ENCODE measurements at regions not wholly inside any gene's neighbourhood (a gene's known extent, or its start where the extent isn't known, plus 50 kb on each side); places are given as distances from the start of the nearest gene placed in this dataset.

DNA sequence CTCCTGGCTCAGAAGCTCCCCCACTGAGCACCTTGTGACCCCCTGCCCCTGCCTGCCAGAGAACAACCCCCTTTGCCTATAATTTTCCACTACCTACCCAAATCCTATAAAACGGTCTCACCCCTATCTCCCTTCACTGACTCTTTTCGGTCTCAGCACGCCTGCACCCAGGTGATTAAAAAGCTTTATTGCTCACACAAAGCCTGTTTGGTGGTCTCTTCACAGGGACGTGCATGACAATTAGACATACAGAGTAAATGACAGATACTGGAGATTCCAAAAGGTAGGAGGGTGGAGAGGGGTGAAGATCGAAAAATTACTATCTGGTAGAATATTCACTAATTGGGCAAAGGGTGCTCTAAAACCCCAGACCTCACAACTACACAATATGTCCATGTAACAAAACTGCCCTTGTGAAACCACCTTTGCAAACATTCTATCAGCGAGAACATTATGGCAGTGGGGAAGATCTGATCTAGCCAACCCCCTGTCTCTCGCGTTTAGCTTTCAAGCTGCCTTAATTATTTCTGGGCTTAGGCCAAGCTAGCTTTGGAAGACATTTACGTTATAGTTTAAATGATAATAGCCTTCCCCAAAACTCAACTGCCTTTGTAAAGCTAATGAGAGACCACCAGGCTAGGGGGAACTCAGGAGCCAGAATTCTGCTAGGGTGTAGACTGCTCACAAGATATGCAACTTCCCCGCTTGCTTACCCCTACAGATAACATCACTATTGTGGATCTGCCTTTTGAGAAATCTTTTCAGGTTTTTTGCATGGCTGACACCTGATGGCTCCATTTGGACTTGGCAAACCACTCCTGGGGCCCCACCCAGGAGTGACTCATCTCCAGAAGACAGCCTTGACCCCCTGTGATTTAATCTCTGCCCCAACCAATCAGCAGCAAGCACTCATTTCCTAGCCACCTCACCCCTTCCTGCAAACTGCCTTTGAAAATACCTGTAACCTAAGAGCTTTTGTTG, 1534.0 kb upstream of the SPRY2 start (continued):
- TF ChIP-seq, protein P1, sequence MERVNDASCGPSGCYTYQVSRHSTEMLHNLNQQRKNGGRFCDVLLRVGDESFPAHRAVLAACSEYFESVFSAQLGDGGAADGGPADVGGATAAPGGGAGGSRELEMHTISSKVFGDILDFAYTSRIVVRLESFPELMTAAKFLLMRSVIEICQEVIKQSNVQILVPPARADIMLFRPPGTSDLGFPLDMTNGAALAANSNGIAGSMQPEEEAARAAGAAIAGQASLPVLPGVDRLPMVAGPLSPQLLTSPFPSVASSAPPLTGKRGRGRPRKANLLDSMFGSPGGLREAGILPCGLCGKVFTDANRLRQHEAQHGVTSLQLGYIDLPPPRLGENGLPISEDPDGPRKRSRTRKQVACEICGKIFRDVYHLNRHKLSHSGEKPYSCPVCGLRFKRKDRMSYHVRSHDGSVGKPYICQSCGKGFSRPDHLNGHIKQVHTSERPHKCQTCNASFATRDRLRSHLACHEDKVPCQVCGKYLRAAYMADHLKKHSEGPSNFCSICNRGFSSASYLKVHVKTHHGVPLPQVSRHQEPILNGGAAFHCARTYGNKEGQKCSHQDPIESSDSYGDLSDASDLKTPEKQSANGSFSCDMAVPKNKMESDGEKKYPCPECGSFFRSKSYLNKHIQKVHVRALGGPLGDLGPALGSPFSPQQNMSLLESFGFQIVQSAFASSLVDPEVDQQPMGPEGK (tag by site-specific recombination; IDR thresholded peaks at IDR 0.05): no peak

DNA sequence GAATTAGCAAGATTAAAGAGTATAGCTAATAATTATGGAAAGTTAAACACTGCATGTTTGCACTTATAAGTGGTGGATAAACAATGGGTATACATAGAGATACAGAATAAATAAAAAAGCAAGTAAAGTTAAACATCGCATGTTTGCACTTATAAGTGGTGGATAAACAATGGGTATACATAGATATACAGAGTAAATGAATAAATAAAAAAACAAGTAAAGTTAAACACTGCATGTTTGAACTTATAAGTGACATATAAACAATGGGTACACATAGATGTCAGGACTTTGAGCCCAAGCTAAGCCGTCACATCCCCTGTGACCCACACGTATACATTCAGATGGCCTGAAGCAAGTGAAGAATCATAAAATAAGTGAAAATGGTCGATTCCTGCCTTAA, 1533.3 kb upstream of the SPRY2 start:
- no peaks in the 10 kb centered on the region for H3K9me3 ChIP-seq (ENCODE audit: control insufficient read depth, insufficient read depth, low read depth, low read length)
- H3K4me3 ChIP-seq (ENCODE audit: low read depth, low read length): no peak overlapping the region
- no peaks in the 10 kb centered on the region for H3K4me1 ChIP-seq (ENCODE audit: control insufficient read depth, insufficient read depth, low read length)
- ChIA-PET POLR2A (no interaction called here), CTCF (interaction anchor here (0.5 to 2.0 kb wide), 3 partner anchors 234 to 386 kb away, joined by 3 to 9 read pairs (median 5); no protein-coding TSS in a partner anchor)
- H3K36me3 ChIP-seq (ENCODE audit: control insufficient read depth in 2 of 2, insufficient read depth in 1 of 2, low read length in 2 of 2): no peaks in the 10 kb centered on the region
- TF ChIP-seq BCL11B (tag by site-specific recombination; IDR thresholded peaks at IDR 0.05; ENCODE audit: low read depth): no peak
- TF ChIP-seq GFI1B (tag by site-specific recombination; IDR thresholded peaks at IDR 0.05): no peak
- no peak for TF ChIP-seq OVOL3 (tag by site-specific recombination; IDR thresholded peaks at IDR 0.05)
- no peak for TF ChIP-seq TCF7L2 (IDR thresholded peaks at IDR 0.05; ENCODE audit: borderline replicate concordance, low read depth, low read length)
- TF ChIP-seq, protein P2, sequence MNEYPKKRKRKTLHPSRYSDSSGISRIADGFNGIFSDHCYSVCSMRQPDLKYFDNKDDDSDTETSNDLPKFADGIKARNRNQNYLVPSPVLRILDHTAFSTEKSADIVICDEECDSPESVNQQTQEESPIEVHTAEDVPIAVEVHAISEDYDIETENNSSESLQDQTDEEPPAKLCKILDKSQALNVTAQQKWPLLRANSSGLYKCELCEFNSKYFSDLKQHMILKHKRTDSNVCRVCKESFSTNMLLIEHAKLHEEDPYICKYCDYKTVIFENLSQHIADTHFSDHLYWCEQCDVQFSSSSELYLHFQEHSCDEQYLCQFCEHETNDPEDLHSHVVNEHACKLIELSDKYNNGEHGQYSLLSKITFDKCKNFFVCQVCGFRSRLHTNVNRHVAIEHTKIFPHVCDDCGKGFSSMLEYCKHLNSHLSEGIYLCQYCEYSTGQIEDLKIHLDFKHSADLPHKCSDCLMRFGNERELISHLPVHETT (tag by site-specific recombination; IDR thresholded peaks at IDR 0.05): no peak
- no peak for TF ChIP-seq ZBTB48 (tag by site-specific recombination; IDR thresholded peaks at IDR 0.05)
- TF ChIP-seq, protein P3, sequence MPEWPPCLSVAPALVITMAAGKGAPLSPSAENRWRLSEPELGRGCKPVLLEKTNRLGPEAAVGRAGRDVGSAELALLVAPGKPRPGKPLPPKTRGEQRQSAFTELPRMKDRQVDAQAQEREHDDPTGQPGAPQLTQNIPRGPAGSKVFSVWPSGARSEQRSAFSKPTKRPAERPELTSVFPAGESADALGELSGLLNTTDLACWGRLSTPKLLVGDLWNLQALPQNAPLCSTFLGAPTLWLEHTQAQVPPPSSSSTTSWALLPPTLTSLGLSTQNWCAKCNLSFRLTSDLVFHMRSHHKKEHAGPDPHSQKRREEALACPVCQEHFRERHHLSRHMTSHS (tag by site-specific recombination; IDR thresholded peaks at IDR 0.05): no peak
- no peak for TF ChIP-seq ZNF747 (tag by site-specific recombination; IDR thresholded peaks at IDR 0.05)
- TF ChIP-seq, protein P4, sequence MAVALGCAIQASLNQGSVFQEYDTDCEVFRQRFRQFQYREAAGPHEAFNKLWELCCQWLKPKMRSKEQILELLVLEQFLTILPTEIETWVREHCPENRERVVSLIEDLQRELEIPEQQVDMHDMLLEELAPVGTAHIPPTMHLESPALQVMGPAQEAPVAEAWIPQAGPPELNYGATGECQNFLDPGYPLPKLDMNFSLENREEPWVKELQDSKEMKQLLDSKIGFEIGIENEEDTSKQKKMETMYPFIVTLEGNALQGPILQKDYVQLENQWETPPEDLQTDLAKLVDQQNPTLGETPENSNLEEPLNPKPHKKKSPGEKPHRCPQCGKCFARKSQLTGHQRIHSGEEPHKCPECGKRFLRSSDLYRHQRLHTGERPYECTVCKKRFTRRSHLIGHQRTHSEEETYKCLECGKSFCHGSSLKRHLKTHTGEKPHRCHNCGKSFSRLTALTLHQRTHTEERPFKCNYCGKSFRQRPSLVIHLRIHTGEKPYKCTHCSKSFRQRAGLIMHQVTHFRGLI (tag by site-specific recombination; IDR thresholded peaks at IDR 0.05): no peak
- no peak for TF ChIP-seq ZNF514 (tag by site-specific recombination; IDR thresholded peaks at IDR 0.05)
- TF ChIP-seq ZNF175 (tag by site-specific recombination; IDR thresholded peaks at IDR 0.05): no peak
- TF ChIP-seq, protein P5, sequence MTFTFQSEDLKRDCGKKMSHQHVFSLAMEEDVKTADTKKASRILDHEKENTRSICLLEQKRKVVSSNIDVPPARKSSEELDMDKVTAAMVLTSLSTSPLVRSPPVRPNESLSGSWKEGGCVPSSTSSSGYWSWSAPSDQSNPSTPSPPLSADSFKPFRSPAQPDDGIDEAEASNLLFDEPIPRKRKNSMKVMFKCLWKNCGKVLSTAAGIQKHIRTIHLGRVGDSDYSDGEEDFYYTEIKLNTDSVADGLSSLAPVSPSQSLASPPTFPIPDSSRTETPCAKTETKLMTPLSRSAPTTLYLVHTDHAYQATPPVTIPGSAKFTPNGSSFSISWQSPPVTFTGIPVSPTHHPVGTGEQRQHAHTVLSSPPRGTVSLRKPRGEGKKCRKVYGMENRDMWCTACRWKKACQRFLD (tag by site-specific recombination; IDR thresholded peaks at IDR 0.05): no peak
- no peak for TF ChIP-seq ZNF585B (tag by site-specific recombination; IDR thresholded peaks at IDR 0.05)
- TF ChIP-seq, protein P6, sequence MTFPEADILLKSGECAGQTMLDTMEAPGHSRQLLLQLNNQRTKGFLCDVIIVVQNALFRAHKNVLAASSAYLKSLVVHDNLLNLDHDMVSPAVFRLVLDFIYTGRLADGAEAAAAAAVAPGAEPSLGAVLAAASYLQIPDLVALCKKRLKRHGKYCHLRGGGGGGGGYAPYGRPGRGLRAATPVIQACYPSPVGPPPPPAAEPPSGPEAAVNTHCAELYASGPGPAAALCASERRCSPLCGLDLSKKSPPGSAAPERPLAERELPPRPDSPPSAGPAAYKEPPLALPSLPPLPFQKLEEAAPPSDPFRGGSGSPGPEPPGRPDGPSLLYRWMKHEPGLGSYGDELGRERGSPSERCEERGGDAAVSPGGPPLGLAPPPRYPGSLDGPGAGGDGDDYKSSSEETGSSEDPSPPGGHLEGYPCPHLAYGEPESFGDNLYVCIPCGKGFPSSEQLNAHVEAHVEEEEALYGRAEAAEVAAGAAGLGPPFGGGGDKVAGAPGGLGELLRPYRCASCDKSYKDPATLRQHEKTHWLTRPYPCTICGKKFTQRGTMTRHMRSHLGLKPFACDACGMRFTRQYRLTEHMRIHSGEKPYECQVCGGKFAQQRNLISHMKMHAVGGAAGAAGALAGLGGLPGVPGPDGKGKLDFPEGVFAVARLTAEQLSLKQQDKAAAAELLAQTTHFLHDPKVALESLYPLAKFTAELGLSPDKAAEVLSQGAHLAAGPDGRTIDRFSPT (tag by site-specific recombination; IDR thresholded peaks at IDR 0.05): no peak
- TF ChIP-seq ZFP3 (tag by site-specific recombination; IDR thresholded peaks at IDR 0.05; ENCODE audit: low read depth): no peak
- TF ChIP-seq, protein P7, sequence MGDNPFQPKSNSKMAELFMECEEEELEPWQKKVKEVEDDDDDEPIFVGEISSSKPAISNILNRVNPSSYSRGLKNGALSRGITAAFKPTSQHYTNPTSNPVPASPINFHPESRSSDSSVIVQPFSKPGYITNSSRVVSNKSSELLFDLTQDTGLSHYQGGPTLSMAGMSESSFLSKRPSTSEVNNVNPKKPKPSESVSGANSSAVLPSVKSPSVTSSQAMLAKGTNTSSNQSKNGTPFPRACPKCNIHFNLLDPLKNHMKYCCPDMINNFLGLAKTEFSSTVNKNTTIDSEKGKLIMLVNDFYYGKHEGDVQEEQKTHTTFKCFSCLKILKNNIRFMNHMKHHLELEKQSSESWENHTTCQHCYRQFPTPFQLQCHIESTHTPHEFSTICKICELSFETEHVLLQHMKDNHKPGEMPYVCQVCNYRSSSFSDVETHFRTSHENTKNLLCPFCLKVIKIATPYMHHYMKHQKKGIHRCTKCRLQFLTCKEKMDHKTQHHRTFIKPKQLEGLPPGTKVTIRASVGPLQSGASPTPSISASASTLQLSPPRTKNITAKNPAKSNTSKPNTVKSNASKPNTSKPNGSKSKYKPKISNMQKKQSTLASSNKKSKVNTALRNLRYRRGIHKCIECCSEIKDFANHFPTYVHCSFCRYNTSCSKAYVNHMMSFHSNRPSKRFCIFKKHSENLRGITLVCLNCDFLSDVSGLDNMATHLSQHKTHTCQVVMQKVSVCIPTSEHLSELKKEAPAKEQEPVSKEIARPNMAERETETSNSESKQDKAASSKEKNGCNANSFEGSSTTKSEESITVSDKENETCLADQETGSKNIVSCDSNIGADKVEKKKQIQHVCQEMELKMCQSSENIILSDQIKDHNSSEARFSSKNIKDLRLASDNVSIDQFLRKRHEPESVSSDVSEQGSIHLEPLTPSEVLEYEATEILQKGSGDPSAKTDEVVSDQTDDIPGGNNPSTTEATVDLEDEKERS (tag by site-specific recombination; IDR thresholded peaks at IDR 0.05): no peak
- no peak overlapping the region for H3K27ac ChIP-seq (ENCODE audit: extremely low read depth, low read depth, low read length)
